ENCODE measurements at regions not wholly inside any gene's neighbourhood (a gene's known extent, or its start where the extent isn't known, plus 50 kb on each side); places are given as distances from the start of the nearest gene placed in this dataset.
"Not testable (repeated sequence)": the region's sequence is repeated elsewhere in the genome, so short reads cannot be mapped to it uniquely, and the experiment has no call there.

DNA sequence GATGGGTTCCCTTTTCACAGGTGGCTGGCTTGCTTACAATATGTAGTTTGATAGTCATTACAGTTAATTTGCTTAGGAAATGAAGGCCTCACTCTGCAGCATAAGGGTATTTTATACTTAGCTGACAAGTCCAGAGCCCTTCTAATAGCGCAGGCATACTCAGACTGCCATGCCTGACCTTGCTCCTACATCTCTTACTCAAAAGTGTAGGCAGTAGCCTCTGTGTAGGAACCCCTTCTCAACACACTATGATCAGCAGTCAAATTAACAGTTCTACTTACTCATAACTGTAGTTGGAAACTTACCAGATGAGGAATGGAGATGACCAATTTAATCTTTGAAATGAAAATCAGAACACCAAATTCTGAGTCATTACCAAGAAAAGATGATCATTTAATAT lies 373.5 kb downstream of the TBC1D32 start:
- Histone ChIP-seq H3K9ac (ENCODE audit: low read length) (no peak overlapping the region), H3K27ac (ENCODE audit: low read length) (no peak overlapping the region), H3K27me3 (ENCODE audit: control insufficient read depth, insufficient read depth, low read length) (no peaks in the 10 kb centered on the region), H3K4me3 (ENCODE audit: low read length) (no peak overlapping the region), H3K4me1 (ENCODE audit: control insufficient read depth, low read depth, low read length) (no peaks in the 10 kb centered on the region), H3K9me3 (ENCODE audit: control insufficient read depth, low read depth, low read length) (no peaks in the 10 kb centered on the region), H3K36me3 (ENCODE audit: control insufficient read depth, low read depth, low read length) (no peaks in the 10 kb centered on the region)

DNA sequence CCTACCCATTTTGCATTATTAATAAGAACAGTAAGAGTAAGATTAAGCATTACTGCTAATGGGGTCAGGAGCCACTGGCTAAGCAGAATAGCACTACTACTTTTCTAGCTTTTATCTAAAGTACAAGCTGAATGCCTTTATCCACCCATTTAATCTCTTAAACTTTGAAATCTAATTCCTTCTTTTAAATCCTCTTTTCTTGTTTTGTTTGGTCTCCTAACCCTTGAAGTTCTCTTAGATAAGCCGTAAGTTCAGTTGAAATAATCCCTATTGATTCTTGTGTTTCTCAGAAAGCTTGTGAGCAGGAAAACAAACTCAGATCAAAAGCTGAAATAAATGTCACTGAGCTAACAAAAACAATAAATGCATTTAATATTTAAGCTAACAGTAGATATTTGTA lies 380.2 kb downstream of the TBC1D32 start:
- no peak overlapping the region for H3K4me3 ChIP-seq (ENCODE audit: low read length)
- no peaks in the 10 kb centered on the region for H3K27me3 ChIP-seq (ENCODE audit: control insufficient read depth, insufficient read depth, low read length)
- no peak overlapping the region for H3K9ac ChIP-seq (ENCODE audit: low read length)
- no peaks in the 10 kb centered on the region for H3K9me3 ChIP-seq (ENCODE audit: control insufficient read depth, low read depth, low read length)
- H3K4me1 ChIP-seq (ENCODE audit: control insufficient read depth, low read depth, low read length), result no peaks in the 10 kb centered on the region
- H3K27ac ChIP-seq (ENCODE audit: low read length), result no peak overlapping the region
- no peaks in the 10 kb centered on the region for H3K36me3 ChIP-seq (ENCODE audit: control insufficient read depth, low read depth, low read length)

DNA sequence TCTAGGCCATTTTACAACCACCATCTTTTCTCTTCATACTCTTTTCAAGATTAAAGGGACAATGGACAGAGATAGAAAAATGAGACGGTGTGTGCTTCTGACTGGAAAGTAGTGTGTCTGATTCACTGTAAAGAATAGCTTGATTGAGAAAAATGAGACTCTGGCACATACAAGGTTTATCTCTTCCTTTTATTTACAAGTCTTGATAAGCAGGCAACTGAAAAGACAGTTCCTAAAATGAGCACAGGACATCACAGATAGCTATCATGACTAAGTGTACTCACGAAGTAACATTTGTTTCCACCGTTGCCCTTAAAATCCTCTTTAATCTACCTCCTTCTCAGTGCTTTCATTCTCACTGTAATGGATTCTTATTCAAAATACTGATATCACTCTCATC lies 383.0 kb downstream of the TBC1D32 start:
- Histone ChIP-seq H3K27me3 (ENCODE audit: control insufficient read depth, insufficient read depth, low read length) (no peaks in the 10 kb centered on the region), H3K9me3 (ENCODE audit: control insufficient read depth, low read depth, low read length) (no peaks in the 10 kb centered on the region), H3K4me1 (ENCODE audit: control insufficient read depth, low read depth, low read length) (no peaks in the 10 kb centered on the region)

DNA sequence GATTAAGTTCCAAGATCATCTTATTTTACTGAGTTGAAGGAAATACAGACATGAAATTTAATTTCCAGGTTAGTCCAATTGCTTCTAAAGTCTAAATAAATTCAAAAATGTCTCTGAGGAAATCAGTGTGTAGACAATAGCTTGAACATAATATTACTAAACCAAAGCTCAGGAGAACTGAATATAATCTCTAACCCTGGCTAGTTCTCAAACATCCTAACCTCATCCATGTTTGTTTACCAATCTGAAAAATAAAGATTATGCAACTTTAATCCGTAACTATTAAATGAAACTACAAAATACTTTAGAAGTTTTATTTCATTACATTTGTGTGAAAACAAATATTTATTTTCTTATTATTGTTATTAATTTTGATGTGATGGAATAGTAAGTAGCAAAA lies 387.2 kb downstream of the TBC1D32 start:
- no peak overlapping the region for H3K9ac ChIP-seq (ENCODE audit: low read length)
- no peaks in the 10 kb centered on the region for H3K27me3 ChIP-seq (ENCODE audit: control insufficient read depth, insufficient read depth, low read length)
- H3K4me3 ChIP-seq (ENCODE audit: low read length), result no peak overlapping the region
- H3K36me3 ChIP-seq (ENCODE audit: control insufficient read depth, low read depth, low read length), result no peaks in the 10 kb centered on the region
- H3K27ac ChIP-seq (ENCODE audit: low read length), result no peak overlapping the region
- H3K9me3 ChIP-seq (ENCODE audit: control insufficient read depth, low read depth, low read length), result no peaks in the 10 kb centered on the region
- no peaks in the 10 kb centered on the region for H3K4me1 ChIP-seq (ENCODE audit: control insufficient read depth, low read depth, low read length)

More for the DNA sequence above, 383.0 kb downstream of the TBC1D32 start:
- H3K27ac ChIP-seq (ENCODE audit: low read length), result no peak overlapping the region
- no peak overlapping the region for H3K9ac ChIP-seq (ENCODE audit: low read length)
- no peak overlapping the region for H3K4me3 ChIP-seq (ENCODE audit: low read length)
- H3K36me3 ChIP-seq (ENCODE audit: control insufficient read depth, low read depth, low read length), result no peaks in the 10 kb centered on the region

DNA sequence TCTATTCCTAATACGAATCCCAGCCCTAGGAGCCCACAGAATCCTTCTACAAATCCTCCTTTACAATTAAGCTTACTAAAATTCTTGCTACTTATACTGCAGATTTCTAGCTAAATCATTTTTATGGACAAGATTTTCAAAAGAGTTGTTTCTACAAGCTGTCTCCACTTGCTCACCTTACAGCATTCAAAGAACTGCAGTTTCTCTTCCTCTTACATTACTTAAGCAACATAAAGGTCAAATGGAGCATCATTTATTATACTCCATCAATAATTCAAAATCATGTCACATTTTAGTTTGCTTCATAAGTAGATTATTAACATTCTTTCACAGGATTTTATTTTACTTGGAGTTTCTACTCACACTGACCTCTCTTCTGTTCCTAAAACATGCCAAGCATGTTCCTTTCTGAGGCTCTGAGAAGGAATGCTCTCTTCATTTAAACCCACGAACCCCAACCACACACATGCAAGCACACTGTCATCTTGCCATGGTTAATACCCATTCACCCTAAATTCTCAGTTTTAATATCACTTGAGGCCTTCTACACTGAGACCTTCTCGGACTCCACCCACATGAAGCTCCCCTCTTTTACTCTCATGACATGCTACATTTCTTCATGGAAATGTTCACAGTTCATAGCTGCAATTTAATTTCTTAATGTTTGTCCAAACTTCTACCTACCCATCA lies 388.2 kb downstream of the TBC1D32 start:
- H3K9ac ChIP-seq (ENCODE audit: low read length), result no peak overlapping the region
- no peaks in the 10 kb centered on the region for H3K27me3 ChIP-seq (ENCODE audit: control insufficient read depth, insufficient read depth, low read length)
- no peaks in the 10 kb centered on the region for H3K9me3 ChIP-seq (ENCODE audit: control insufficient read depth, low read depth, low read length)
- H3K27ac ChIP-seq (ENCODE audit: low read length), result no peak overlapping the region
- H3K4me3 ChIP-seq (ENCODE audit: low read length), result no peak overlapping the region
- H3K4me1 ChIP-seq (ENCODE audit: control insufficient read depth, low read depth, low read length), result no peaks in the 10 kb centered on the region
- no peaks in the 10 kb centered on the region for H3K36me3 ChIP-seq (ENCODE audit: control insufficient read depth, low read depth, low read length)

DNA sequence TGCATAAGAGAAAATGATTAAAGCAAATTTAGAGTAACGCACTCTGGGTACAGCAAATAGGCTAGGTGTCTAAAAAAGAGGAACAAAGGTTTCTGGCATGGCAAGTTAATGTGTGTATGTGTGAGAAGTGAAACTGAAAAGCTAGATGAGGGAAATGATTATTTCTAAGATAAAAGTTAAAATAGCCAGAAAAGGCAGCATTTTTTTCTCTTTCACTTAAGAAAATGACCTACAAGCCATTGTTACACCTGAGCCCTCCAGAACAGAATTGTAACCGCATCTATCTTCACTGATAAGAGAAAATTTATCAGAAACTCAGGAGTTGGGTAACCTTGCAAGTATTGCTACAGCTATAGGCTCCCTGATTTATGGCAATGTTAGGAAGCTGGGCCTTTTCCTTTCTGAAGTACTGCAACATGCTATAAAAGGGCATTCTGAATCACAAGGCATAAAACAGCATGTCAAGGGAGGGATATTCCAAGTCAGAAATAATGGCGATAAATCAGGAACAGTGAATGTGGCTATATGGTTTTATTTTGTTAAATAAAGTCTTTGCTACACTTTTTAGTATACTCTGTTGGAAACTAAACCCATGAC lies 395.3 kb downstream of the TBC1D32 start:
- Histone ChIP-seq H3K9ac (ENCODE audit: low read length) (no peak overlapping the region), H3K4me1 (ENCODE audit: control insufficient read depth, low read depth, low read length) (peaks cover 19% of the 10 kb centered on the region), H3K27me3 (ENCODE audit: control insufficient read depth, insufficient read depth, low read length) (no peaks in the 10 kb centered on the region), H3K36me3 (ENCODE audit: control insufficient read depth, low read depth, low read length) (no peaks in the 10 kb centered on the region), H3K9me3 (ENCODE audit: control insufficient read depth, low read depth, low read length) (no peaks in the 10 kb centered on the region), H3K27ac (ENCODE audit: low read length) (no peak overlapping the region), H3K4me3 (ENCODE audit: low read length) (no peak overlapping the region)

DNA sequence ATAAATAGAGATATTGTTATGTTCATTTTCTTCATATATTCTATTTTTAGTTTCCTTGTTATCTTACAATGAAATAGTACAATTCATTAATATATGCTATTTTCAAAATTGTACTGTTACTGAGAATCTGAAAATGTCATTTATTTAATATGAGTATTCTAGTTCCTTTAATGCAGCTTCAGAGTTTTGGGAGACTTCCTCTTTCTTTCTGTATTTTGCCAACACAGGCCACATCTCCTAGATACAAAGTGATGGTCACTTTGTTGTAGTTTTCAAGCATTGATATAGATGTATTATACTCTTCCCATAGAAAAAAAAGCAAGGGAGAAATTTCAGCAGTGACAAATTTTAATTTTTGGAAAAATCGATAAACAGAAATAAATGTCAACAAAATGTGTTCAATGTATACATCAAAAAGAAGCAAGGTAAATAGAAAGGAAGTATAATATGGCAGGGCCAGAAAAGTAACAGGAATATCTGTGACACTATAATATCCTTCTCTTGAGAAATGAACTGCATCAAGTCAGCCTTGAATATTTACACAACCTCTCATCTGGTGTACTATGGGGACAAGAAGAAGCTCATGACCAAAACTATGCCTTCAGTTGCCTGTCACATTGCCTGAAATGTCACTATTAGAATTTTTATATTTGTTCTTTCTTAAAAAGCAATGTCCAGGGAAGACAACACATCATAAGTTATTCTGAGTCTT lies 396.0 kb downstream of the TBC1D32 start:
- no peaks in the 10 kb centered on the region for H3K27me3 ChIP-seq (ENCODE audit: control insufficient read depth, insufficient read depth, low read length)
- H3K27ac ChIP-seq (ENCODE audit: low read length), result no peak overlapping the region
- no peaks in the 10 kb centered on the region for H3K9me3 ChIP-seq (ENCODE audit: control insufficient read depth, low read depth, low read length)
- no peaks in the 10 kb centered on the region for H3K36me3 ChIP-seq (ENCODE audit: control insufficient read depth, low read depth, low read length)
- no peak overlapping the region for H3K9ac ChIP-seq (ENCODE audit: low read length)
- peaks cover 19% of the 10 kb centered on the region for H3K4me1 ChIP-seq (ENCODE audit: control insufficient read depth, low read depth, low read length)
- H3K4me3 ChIP-seq (ENCODE audit: low read length), result no peak overlapping the region

DNA sequence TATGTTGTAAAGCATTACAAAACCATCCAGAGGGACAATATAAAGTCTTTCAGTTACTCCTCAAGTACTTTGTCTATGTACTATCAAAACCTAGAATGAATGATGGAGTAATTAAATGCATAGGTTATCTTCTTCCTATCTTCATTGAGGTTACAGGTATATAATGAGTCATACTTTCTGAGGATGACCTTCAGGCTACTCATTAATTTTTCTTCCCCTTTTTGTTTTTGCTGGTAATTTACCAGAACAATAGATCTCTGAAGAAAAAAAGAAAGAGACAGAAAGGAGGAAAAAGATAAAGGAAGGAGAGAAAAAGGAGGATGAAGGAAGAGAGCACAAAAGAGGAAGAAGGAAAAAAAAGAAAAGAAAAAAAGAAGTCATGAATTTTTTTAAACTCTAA lies 398.4 kb downstream of the TBC1D32 start:
- Histone ChIP-seq H3K27me3 (ENCODE audit: control insufficient read depth, insufficient read depth, low read length) (no peaks in the 10 kb centered on the region), H3K27ac (ENCODE audit: low read length) (peak overlapping the region; percentile 31), H3K4me1 (ENCODE audit: control insufficient read depth, low read depth, low read length) (peaks cover 36% of the 10 kb centered on the region), H3K4me3 (ENCODE audit: low read length) (no peak overlapping the region), H3K9ac (ENCODE audit: low read length) (no peak overlapping the region), H3K9me3 (ENCODE audit: control insufficient read depth, low read depth, low read length) (no peaks in the 10 kb centered on the region), H3K36me3 (ENCODE audit: control insufficient read depth, low read depth, low read length) (no peaks in the 10 kb centered on the region)

DNA sequence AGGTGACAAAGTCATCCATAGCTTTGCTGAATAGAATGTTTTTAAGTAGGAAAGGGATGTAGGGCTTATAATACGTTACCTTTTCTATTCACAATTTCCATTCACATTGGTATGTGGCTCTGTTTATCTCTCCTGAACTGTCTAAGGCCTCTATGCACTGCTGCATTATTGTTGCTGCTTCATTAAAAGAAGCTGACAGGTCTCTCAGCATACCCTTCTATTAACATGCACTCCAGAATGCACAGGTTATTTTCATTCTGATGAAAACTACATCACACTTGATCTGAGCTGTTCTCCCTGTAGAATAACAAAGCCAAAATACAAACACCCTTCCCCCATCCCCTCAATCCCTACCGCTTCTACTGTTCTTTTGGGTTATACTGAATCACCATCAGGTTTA lies 399.3 kb downstream of the TBC1D32 start:
- Histone ChIP-seq H3K4me1 (ENCODE audit: control insufficient read depth, low read depth, low read length) (peaks cover 39% of the 10 kb centered on the region), H3K9me3 (ENCODE audit: control insufficient read depth, low read depth, low read length) (no peaks in the 10 kb centered on the region), H3K36me3 (ENCODE audit: control insufficient read depth, low read depth, low read length) (no peaks in the 10 kb centered on the region), H3K27ac (ENCODE audit: low read length) (no peak overlapping the region), H3K27me3 (ENCODE audit: control insufficient read depth, insufficient read depth, low read length) (no peaks in the 10 kb centered on the region), H3K4me3 (ENCODE audit: low read length) (no peak overlapping the region), H3K9ac (ENCODE audit: low read length) (no peak overlapping the region)

DNA sequence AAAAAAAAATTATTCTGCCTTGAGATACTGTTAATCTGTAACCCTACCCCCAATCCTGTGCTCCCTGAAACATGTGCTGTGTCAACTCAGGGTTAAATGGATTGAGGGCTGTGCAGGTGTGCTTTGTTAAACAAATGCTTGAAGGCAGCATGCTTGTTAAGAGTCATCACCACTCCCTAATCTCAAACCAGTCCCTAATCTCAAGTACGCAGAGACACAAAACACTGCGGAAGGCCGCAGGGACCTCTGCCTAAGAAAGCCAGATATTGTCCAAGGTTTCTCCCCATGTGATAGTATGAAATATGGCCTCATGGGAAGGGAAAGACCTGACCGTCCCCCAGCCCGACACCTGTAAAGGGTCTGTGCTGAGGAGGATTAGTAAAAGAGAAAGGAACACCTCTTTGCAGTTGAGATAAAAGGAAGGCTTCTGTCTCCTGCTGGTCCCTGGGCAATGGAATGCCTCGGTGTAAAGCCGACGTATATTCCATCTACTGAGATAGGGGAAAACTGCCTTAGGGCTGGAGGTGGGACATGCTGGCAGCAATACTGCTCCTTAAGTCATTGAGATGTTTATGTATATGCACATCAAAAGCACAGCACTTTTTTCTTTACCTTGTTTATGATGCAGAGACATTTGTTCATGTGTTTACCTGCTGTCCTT lies 402.6 kb downstream of the TBC1D32 start:
- H3K4me1 ChIP-seq (ENCODE audit: control insufficient read depth, low read depth, low read length), result peaks cover 39% of the 10 kb centered on the region
- H3K9me3 ChIP-seq (ENCODE audit: control insufficient read depth, low read depth, low read length); H3K27ac ChIP-seq (ENCODE audit: low read length); H3K36me3 ChIP-seq (ENCODE audit: control insufficient read depth, low read depth, low read length); H3K9ac ChIP-seq (ENCODE audit: low read length); H3K27me3 ChIP-seq (ENCODE audit: control insufficient read depth, insufficient read depth, low read length): not testable (repeated sequence)
- H3K4me3 ChIP-seq (ENCODE audit: low read length), result peak overlapping the region; percentile 35

DNA sequence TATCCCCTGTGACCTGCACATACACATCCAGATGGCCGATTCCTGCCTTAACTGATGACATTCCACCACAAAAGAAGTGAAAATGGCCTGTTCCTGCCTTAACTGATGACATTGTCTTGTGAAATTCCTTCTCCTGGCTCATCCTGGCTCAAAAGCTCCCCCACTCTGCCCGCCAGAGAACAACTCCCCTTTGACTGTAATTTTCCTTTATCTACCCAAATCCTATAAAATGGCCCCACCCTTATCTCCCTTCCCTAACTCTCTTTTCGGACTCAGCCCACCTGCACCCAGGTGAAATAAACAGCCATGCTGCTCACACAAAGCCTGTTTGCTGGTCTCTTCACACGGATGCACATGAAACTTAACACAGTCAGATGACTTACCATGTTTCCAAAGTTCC lies 403.8 kb downstream of the TBC1D32 start:
- H3K27me3 ChIP-seq (ENCODE audit: control insufficient read depth, insufficient read depth, low read length); H3K9ac ChIP-seq (ENCODE audit: low read length); H3K36me3 ChIP-seq (ENCODE audit: control insufficient read depth, low read depth, low read length); H3K27ac ChIP-seq (ENCODE audit: low read length); H3K9me3 ChIP-seq (ENCODE audit: control insufficient read depth, low read depth, low read length); H3K4me3 ChIP-seq (ENCODE audit: low read length): not testable (repeated sequence)
- H3K4me1 ChIP-seq (ENCODE audit: control insufficient read depth, low read depth, low read length), result peaks cover 32% of the 10 kb centered on the region
